H9 (cell line): ENCODE measurements at regions not wholly inside any gene's neighbourhood (a gene's known extent, or its start where the extent isn't known, plus 50 kb on each side); places are given as distances from the start of the nearest gene placed in this dataset.

ENCODE experiments used
- DNase-seq: peaks from one replicate; pipeline ENCODE4 v3.0.0-alpha.2; 2017
- H2AFZ ChIP-seq: one replicate; pipeline ENCODE4 v1.6.1; 2013; ENCODE audit warnings: mild to moderate bottlenecking, low read length, control low read depth, moderate library complexity
- H2AK5ac ChIP-seq: 2 replicates; pipeline ENCODE4 v1.6.1; 2013; ENCODE audit warnings: low read length, control low read depth, mixed read lengths; ENCODE audit not compliant: insufficient read length
- H2BK120ac ChIP-seq: one replicate; pipeline ENCODE4 v1.6.1; 2013; ENCODE audit warnings: low read depth, mild to moderate bottlenecking, low read length, control low read depth, inconsistent platforms; ENCODE audit not compliant: poor library complexity, severe bottlenecking
- H2BK12ac ChIP-seq: 2 replicates; pipeline ENCODE4 v1.6.1; 2013; ENCODE audit warnings: low read length, control low read depth, mixed read lengths, low read depth; ENCODE audit not compliant: insufficient read length
- H2BK15ac ChIP-seq: 2 replicates; pipeline ENCODE4 v1.6.1; 2013; ENCODE audit warnings: low read depth, low read length, control low read depth
- H2BK20ac ChIP-seq: one replicate; pipeline ENCODE4 v1.6.1; 2013; ENCODE audit warnings: low read depth, mild to moderate bottlenecking, low read length, control low read depth, inconsistent platforms; ENCODE audit not compliant: poor library complexity, severe bottlenecking
- H2BK5ac ChIP-seq: 2 replicates; pipeline ENCODE4 v1.6.1; 2013; ENCODE audit warnings: low read length, control low read depth, mixed read lengths; ENCODE audit not compliant: insufficient read length
- H3K14ac ChIP-seq: 2 replicates; pipeline ENCODE4 v1.6.1; 2013; ENCODE audit warnings: low read length, control low read depth; ENCODE audit not compliant: insufficient read depth
- H3K18ac ChIP-seq: 2 replicates; pipeline ENCODE4 v1.6.1; 2013; ENCODE audit warnings: low read depth, mild to moderate bottlenecking, mixed read lengths, low read length, control low read depth; ENCODE audit not compliant: insufficient read length
- H3K23ac ChIP-seq: 2 replicates; pipeline ENCODE4 v1.6.1; 2013; ENCODE audit warnings: low read length, control low read depth, mixed read lengths, low read depth; ENCODE audit not compliant: insufficient read length
- H3K23me2 ChIP-seq: 2 replicates; pipeline ENCODE4 v1.6.1; 2013; ENCODE audit warnings: low read depth, mild to moderate bottlenecking, mixed read lengths, low read length, control low read depth; ENCODE audit not compliant: insufficient read length, poor library complexity, severe bottlenecking
- H3K27ac ChIP-seq: 2 replicates; pipeline ENCODE4 v1.5.1; 2013; ENCODE audit warnings: low read length, control low read depth, mixed read lengths, low read depth; ENCODE audit not compliant: insufficient read length
- H3K27me3 ChIP-seq: 2 replicates; pipeline ENCODE4 v1.6.1; 2013; ENCODE audit warnings: low read length, control low read depth, inconsistent platforms; ENCODE audit not compliant: insufficient read depth
- H3K4ac ChIP-seq: 2 replicates; pipeline ENCODE4 v1.6.1; 2013; ENCODE audit warnings: low read depth, mild to moderate bottlenecking, control low read depth, inconsistent platforms, low read length, moderate library complexity
- H3K4me1 ChIP-seq: 2 replicates; pipeline ENCODE4 v1.6.1; 2013; ENCODE audit warnings: low read length, control low read depth, inconsistent platforms; ENCODE audit not compliant: insufficient read depth
- H3K4me2 ChIP-seq: 2 replicates; pipeline ENCODE4 v1.6.1; 2013; ENCODE audit warnings: low read length, control low read depth, mixed read lengths; ENCODE audit not compliant: insufficient read length, insufficient read depth
- H3K56ac ChIP-seq: 2 replicates; pipeline ENCODE4 v1.6.1; 2013; ENCODE audit warnings: low read depth, mild to moderate bottlenecking, mixed read lengths, low read length, control low read depth; ENCODE audit not compliant: insufficient read length
- H3K79me1 ChIP-seq: 2 replicates; pipeline ENCODE4 v1.6.1; 2013; ENCODE audit warnings: low read depth, mild to moderate bottlenecking, moderate library complexity, low read length, control low read depth, inconsistent platforms; ENCODE audit not compliant: insufficient read depth, poor library complexity, severe bottlenecking
- H3K79me2 ChIP-seq: 2 replicates; pipeline ENCODE4 v1.6.1; 2013; ENCODE audit warnings: low read length, control low read depth, inconsistent platforms; ENCODE audit not compliant: insufficient read depth
- H3K9ac ChIP-seq: 2 replicates; pipeline ENCODE4 v1.6.1; 2013; ENCODE audit warnings: low read length, control low read depth, mixed read lengths; ENCODE audit not compliant: insufficient read length; ENCODE audit errors: extremely low read depth
- H3K9me3 ChIP-seq: one replicate; pipeline ENCODE4 v1.6.1; 2013; ENCODE audit warnings: low read depth, low read length, inconsistent platforms; ENCODE audit not compliant: control insufficient read depth
- H3T11ph ChIP-seq: one replicate; pipeline ENCODE4 v1.6.1; 2013; ENCODE audit warnings: mild to moderate bottlenecking, low read length, control low read depth, inconsistent platforms
- H4K20me1 ChIP-seq: one replicate; pipeline ENCODE4 v1.6.1; 2013; ENCODE audit not compliant: control insufficient read depth, insufficient read length, insufficient read depth
- H4K5ac ChIP-seq: 2 replicates; pipeline ENCODE4 v1.6.1; 2013; ENCODE audit warnings: low read depth, mild to moderate bottlenecking, mixed read lengths, low read length, control low read depth; ENCODE audit not compliant: insufficient read length
- H4K8ac ChIP-seq: replicated peaks from 2 replicates; pipeline ENCODE4 v1.6.1; 2013; ENCODE audit warnings: low read length, control low read depth, mixed read lengths, low read depth; ENCODE audit not compliant: insufficient read length
- H4K91ac ChIP-seq: 2 replicates; pipeline ENCODE4 v1.6.1; 2013; ENCODE audit warnings: low read depth, mild to moderate bottlenecking, moderate library complexity, mixed read lengths, low read length, control low read depth; ENCODE audit not compliant: insufficient read length
- H3K27ac Mint-ChIP-seq, 3 experiments: 2 replicates in 2 of 3; 3 replicates in 1 of 3; pipeline ENCODE4 v1.8.0; 2020 to 2021; ENCODE audit warnings: mixed read lengths in 3 of 3, mild to moderate bottlenecking in 1 of 3, moderate library complexity in 1 of 3
- H3K27me3 Mint-ChIP-seq: 2 replicates; pipeline ENCODE4 v1.8.0; 2021; ENCODE audit warnings: low read depth, mild to moderate bottlenecking, moderate library complexity, mixed read lengths
- H3K36me3 Mint-ChIP-seq, 3 experiments: 2 replicates in 2 of 3; 3 replicates in 1 of 3; pipeline ENCODE4 v1.8.0; 2020 to 2021; ENCODE audit warnings: low read depth in 3 of 3, mixed read lengths in 3 of 3; ENCODE audit not compliant: insufficient read depth in 1 of 3
- H3K4me1 Mint-ChIP-seq, 2 experiments: 2 replicates each; pipeline ENCODE4 v1.8.0; 2020; ENCODE audit warnings: mixed read lengths in 2 of 2
- H3K4me3 Mint-ChIP-seq, 2 experiments: 2 replicates in 1 of 2; 3 replicates in 1 of 2; pipeline ENCODE4 v1.8.0; 2020 to 2021; ENCODE audit warnings: mild to moderate bottlenecking in 2 of 2, mixed read lengths in 2 of 2, moderate library complexity in 1 of 2
- H3K9me3 Mint-ChIP-seq, 2 experiments: 2 replicates in 1 of 2; 3 replicates in 1 of 2; pipeline ENCODE4 v1.8.0; 2020; ENCODE audit warnings: mild to moderate bottlenecking in 2 of 2, mixed read lengths in 2 of 2, moderate library complexity in 1 of 2
- WGBS: extraction: QIAGEN DNeasy Blood & Tissue Kit; methylation state at CpG from one replicate; pipeline ENCODE4 v1.1.7; 2013; ENCODE audit warnings: missing lambda C conversion rate, low lambda C conversion rate, mixed read lengths; ENCODE audit not compliant: insufficient read length; ENCODE audit errors: extremely low coverage; 5-methylcytosine and 5-hydroxymethylcytosine counted together
- TF ChIP-seq, protein P1 (sequence below): fragments of 200-600 bp; sonication (generic); conservative IDR thresholded peaks from 3 replicates; pipeline ENCODE4 v1.8.0; 2021; ENCODE audit warnings: antibody characterized with exemption, mild to moderate bottlenecking

DNA sequence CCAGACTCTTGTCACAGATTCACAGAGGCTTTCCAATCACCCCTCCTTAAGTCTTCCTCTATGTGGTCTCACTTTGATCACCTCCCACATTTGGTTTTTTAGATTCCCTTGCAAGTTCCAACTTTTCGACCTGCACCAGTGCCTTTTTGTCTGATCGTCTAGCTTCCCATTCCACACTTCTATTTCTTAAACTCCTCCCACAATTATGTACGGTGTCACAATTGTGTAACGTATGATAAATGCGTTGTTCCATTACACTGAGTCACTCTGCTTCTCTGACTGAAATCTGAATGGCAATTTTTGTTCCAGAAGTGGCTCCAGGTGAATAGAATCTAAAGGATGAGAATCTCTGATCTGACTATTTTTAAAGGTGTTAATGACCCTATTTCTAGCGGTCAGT, 320.1 kb downstream of the LMX1A start:
- Histone ChIP-seq H3K9ac (no peak overlapping the region), H3K4me1 (no peaks in the 10 kb centered on the region), H3K4ac (no peak overlapping the region), H2BK20ac (no peak overlapping the region), H3T11ph (no peak overlapping the region), H3K23ac (no peak overlapping the region), H3K4me2 (no peak overlapping the region), H3K27ac (no peak overlapping the region), H4K91ac (no peak overlapping the region), H3K79me1 (no peaks in the 10 kb centered on the region), H2BK5ac (no peak overlapping the region), H2BK120ac (no peak overlapping the region), H3K9me3 (no peaks in the 10 kb centered on the region), H3K56ac (no peak overlapping the region), H3K14ac (no peak overlapping the region), H4K8ac (no peak overlapping the region), H3K23me2 (no peaks in the 10 kb centered on the region), H3K18ac (no peak overlapping the region), H2BK15ac (no peak overlapping the region), H4K20me1 (no peaks in the 10 kb centered on the region), H4K5ac (no peak overlapping the region), H2BK12ac (no peak overlapping the region), H2AK5ac (no peak overlapping the region), H3K27me3 (no peaks in the 10 kb centered on the region), H3K79me2 (no peaks in the 10 kb centered on the region), H2AFZ (no peak overlapping the region)
- Mint-ChIP-seq H3K4me1 (peaks cover 3 to 8% of the 10 kb centered on the region in 2 experiments), H3K36me3 (no peaks in the 10 kb centered on the region), H3K27me3 (no peaks in the 10 kb centered on the region), H3K9me3 (no peaks in the 10 kb centered on the region), H3K27ac (no peak overlapping the region), H3K4me3 (no peak overlapping the region)
- DNase-seq = no peak
- TF ChIP-seq, protein P1, sequence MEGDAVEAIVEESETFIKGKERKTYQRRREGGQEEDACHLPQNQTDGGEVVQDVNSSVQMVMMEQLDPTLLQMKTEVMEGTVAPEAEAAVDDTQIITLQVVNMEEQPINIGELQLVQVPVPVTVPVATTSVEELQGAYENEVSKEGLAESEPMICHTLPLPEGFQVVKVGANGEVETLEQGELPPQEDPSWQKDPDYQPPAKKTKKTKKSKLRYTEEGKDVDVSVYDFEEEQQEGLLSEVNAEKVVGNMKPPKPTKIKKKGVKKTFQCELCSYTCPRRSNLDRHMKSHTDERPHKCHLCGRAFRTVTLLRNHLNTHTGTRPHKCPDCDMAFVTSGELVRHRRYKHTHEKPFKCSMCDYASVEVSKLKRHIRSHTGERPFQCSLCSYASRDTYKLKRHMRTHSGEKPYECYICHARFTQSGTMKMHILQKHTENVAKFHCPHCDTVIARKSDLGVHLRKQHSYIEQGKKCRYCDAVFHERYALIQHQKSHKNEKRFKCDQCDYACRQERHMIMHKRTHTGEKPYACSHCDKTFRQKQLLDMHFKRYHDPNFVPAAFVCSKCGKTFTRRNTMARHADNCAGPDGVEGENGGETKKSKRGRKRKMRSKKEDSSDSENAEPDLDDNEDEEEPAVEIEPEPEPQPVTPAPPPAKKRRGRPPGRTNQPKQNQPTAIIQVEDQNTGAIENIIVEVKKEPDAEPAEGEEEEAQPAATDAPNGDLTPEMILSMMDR = no peak
- WGBS = no CpG with 5 or more reads among the region's 6 CpGs
